NCI-H345 treated with DMSO at 0.1 percent for 48 hours (cell line): ENCODE measurements at regions not wholly inside any gene's neighbourhood (a gene's known extent, or its start where the extent isn't known, plus 50 kb on each side); places are given as distances from the start of the nearest gene placed in this dataset.
A peak's percentile ranks its signal among the peaks of the same experiment; 100 is the strongest.

Source experiments
- DNase-seq: peaks from one replicate; lab custom pipeline; 2025; ENCODE audit not compliant: unreplicated experiment; lab: John Stamatoyannopoulos, UW

DNA sequence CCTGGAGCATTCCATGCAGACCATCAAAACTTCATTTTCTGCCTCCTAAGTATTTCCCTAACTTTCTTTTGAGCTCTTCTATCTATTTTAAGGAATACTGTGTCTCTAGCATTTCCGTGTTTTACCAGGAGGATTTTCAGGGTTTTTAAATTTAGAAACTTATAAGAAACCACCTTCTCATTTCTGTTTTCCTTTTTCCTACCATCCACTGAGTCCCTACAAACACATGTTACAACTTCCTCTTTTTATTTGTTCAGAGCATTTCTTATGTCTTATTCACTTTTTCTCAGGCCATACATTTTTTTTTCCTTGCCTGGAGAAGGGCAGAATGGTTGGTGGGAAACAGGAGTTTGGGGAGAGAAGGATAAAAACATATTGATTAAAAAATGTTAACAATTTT is 130.0 kb upstream of the BMP5 start:
- no peak for DNase-seq

DNA sequence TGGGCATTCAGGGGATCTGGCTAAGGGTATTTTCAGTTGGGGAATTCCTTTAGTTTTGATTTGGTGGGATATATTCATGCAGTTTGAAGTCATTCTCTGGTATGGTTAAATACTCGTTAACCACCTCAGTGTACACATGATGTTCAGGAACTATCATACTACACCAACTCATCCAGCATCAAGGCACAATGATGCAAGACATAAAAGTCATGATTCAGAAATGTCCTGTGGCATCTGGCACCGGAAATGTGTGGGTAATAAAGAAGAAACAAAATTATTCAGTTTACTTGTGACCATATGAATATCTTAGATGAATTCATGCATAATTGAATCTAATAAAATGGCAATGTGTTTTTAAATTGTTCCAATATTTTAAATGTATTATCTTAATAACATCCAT is 129.0 kb upstream of the BMP5 start:
- no peak for DNase-seq

DNA sequence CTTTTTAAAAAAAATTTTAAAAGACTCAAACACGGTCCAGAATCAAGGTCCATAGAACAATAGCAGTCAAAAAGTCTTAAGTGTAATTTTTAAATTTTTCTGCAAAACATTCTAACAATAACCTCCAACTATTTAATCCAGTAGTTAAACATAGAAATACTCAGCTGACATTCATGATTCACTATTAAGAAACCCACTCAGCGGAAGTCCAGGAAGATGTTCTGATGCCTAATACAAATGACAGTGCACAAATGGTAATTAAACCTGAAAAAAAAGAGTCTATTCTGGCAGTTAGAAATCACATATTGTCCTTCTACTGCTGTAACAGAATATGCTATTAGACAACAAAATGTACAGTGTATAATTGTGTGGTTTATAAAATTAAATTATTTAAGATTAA is 128.2 kb upstream of the BMP5 start:
- no peak for DNase-seq

DNA sequence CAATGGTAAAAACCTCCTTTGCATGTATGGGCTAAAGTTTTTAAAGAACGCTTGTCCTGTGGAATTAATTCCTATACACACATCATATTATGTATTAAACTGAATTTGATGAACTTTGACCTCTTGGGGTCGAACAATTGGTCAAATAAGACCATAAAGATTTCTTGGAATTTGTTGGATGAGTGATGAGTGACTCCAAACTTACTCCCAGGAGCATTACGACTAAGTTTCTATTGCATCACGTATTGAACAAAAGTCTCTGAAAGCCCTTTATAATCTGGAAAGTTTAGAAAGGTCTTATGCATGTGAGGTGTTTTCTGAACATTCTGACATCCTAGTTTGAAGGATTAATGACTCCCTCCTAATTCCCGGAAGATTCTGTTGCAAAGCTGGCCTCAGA is 126.9 kb upstream of the BMP5 start:
- no peak for DNase-seq

DNA sequence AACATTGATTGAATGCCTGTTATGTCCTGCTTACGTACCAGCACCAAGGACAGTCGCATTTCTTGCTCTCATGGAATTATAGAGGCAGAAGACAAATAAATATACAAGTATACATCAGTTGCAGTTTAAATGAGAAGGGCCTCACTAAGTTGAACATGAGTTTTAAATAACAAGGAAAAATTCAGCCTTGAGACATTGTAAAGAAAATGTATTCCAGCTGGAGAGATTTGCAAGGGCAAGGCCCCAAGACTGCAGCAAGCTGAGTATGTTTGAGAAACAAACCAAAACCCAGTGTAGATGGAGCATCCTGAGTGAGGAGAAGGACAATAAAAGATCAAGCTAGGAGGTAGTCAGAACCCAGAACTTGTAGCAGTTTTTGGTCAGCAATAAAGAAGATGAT is 123.2 kb upstream of the BMP5 start:
- DNase-seq, result no peak

DNA sequence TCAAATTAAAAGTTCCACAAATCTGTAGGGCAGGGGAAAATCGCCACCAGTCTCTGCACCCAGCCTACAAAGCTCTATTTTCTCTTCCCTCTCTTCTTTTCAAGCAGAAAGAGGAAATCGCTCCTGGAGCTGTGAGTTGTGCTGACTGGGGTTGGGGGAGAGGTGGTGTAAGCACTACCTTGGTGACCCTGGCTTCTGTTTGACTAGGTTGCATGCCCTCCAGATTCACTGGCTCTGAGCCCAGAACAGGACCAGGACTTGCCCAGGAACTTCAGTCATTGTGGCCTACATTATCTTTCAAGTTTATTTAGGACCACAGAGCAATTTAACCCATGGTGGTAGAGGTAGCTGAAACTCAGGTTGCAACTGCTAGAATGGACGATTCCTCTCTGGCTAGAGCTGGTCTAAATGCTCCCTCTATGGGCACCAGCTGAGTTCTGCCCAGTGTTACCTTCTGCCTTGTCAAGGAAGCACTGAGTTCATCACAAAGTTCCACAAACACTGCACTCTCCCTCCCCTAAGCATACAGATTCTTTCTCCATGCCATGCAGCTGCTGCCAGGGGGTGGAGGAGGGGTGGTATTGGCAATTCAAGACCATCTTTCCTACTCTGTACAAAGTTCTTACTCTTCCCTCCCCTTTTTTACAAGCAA is 122.0 kb upstream of the BMP5 start:
- no peak for DNase-seq

DNA sequence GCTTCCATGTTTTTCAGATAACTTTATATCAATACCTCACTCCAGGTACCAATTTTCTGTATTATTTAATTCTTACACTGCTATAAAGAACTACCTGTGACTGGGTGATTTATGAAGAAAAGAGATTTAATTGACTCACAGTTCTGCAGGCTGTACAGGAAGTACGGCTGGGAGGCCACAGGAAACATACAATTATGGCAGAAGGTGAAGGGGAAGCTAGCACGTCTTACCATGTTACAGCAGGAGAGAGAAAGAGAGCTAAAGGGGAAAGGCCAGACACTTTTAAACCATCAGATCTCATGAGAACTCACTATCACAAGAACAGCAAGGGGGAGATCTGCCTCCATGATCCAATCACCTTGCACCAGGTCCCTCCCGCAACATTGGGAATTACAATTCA is 119.1 kb upstream of the BMP5 start:
- DNase-seq, result no peak

DNA sequence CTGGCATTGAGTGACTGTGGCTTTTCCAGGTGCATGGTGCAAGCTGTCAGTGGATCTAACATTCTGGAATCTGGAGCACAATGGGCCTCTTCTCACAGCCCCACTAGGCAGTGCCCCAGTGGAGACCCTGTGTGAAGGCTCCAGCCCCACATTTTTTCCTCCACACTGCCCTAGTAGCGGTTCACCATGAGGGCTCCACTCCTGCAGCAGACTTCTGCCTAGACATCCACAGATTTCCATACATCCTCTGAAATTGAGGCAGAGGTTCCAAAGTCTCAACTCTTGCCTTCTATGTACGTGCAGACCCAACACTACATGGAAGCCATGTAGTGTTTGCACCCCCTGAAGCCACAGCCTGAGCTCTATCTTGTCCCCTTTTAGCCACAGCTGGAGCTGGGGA is 118.0 kb upstream of the BMP5 start:
- DNase-seq, result no peak

DNA sequence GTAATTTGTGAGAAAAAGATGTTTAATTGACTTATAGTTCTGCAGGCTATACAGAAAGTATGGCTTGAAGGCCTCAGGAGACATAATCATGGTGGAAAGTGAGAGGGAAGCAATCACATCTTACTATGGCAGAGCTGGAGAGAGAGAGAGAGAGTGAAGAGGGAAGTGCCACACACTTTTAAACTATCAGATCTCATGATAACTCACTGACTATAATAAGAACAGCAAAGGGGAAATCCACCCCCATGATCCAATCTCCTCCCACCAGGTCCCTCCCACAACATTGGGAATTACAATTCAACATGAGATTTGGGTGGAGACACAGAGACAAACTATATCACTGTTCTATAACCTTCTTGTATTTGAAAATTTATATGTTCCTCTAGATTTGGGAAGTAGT is 117.2 kb upstream of the BMP5 start:
- no peak for DNase-seq

DNA sequence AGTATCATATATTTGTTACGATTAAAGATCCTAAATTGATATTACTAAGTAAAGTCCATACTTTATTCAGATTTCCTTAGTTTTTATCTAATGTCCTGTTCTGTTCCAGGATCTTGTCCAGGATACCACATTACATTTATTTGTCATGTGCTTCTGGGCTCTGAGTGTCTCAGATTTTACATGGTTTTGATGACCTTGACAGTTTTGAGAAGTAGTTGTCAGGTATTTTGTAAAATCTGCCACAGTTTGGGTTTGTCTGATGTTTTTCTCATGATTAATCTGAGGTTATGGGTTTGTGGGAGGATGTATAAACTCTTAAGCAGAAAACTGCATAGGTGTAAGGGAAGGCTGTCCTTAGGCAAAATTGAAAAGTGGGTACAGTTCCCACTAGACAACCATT is 109.9 kb upstream of the BMP5 start:
- DNase-seq, result no peak

DNA sequence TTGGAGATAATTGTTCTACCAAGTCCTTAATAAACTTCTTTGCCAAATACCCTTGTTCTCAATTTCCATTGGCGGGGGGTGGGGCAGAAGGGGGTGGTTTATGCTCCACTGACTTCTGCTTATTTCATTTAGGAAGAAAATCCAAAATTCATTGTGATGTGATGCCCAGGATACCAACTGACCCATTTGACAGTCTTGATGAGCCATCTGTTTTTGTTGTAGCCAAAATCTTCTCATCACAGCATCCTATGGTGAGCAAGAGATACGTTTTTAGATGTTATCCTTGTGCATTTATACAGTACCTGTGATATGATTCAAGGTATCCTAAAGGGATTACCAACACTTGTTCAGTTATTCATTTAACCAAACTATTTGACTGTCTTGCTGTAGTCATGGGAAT is 108.5 kb upstream of the BMP5 start:
- DNase-seq, result no peak

DNA sequence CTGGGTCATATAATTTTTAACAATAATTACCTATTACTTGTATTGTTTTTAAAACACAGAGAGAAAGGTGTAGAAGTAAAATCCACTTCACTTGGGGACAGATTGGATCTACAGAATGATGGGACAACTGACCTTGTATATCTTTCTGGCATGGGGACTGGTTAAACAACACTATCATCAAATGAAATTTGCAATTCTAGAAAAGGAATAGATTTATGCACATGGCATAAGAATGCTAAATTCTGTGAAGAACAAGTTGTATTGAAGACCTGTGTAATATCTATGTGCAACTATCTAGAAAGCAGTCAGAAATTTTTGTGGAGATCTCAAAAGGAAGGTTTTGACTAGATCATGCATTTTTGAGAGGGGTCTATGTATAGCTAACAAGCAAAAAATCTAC is 106.3 kb upstream of the BMP5 start:
- no peak for DNase-seq

DNA sequence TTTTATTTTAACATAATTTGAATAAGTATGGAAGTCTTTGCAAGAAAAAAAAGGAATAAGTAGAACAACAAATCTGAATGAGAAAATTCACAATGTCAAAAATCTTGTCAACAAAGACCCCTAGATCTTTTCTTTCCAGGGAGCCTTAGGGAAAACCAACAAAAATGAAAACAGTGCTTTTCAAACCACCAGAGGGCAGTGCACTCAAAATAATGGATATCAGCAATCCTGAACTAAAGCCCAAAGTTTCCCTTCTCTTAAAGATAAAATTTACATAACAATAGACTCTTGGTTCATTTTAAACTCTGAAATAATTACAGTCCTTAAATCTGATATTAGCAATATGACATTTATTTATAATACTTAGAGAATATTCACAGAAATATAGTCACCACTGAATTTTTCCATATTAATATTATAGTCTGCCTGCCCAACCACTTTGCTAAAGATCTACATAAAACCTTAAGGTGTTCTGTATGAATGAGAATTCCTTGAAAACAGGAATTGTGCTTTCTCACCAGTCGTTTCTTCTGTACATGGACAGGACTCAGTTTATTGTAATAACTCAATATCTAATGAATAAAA is 105.3 kb upstream of the BMP5 start:
- peak; percentile 23 for DNase-seq

DNA sequence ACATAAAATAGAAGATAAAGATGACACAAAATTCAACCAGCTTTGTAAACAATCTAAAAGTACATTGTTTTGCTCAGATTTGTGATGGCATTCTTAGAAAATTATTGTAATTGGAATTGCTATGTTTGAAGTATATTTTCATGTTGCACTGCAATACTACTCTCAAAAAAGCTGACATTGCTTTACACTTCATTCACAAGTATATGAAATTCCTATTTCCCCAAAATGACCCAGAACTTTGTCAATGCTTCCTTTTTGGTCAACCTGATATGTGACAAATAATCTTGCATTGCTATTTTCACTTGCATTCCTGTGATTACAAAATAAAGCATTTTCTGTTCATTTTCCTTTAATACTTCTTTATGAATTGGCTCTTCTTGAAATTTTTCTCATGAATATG is 104.1 kb upstream of the BMP5 start:
- no peak for DNase-seq

DNA sequence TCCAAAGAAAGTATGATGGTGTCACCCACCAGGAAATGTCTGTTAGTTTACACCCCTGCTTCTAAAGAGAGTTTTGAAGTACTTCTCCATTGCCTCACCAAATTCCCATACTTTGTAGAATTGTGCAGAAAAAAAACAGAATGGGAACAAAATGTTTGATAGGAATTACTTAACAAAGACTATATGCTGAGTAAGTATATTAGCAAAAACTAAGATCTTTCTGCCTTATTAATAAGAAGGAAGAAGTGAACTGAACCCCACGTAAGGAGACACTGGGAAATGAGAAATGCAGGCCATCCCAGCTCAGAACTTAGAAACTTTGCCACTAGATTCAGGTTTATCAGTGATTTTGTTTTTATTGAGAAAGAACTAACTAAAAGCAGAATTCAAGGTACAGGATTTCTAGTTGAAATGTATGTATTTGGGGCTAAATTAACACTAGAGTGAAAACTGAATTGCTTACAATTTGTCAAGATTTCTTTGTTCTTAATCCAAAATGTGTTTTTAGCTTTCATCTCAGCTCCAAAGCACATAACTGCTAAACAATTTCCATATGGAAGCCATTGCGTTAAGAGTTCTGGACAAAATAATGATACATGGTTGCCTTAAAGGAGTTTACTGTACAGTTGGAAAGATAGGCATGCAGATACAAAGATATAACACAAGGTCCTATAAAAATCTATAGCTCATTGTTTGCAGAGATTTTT is 102.7 kb upstream of the BMP5 start:
- DNase-seq, result no peak

DNA sequence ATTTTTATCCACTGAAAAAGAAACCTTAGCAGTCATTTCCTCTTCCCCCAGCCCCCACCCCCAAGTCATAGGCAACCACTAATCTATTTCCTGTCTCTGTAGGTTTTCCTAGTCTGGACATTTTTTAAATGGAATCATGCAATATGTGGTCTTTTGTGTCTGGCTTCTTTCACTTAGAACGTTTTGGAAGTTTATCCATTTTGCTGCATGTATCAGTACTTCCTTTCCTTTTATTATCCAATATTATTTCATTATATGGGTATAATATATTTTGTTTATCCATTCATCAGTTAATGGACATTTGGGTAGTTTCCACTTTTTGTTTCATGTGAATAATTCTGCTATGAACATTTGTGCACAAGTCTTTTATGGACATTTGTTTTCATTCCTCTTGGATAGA is 99.3 kb upstream of the BMP5 start:
- no peak for DNase-seq

DNA sequence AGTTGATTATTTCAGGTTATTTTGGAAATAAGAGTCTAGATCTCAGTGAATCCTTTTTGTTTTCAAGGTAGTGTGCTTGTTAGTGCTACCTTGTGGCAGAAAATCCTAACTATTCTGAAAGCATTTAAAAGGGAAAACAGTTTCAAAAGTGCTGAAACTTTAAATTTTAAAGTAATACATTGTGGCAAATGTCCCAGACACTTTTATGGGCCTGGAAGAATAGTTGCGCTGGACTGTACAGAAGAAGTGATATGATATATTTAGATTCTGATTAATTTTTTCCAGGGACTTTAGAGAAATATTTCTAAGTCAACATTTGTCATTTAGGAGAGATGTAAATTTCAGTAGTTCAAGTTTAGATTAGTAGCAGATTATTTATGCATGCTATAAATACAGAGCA is 96.7 kb upstream of the BMP5 start:
- no peak for DNase-seq

DNA sequence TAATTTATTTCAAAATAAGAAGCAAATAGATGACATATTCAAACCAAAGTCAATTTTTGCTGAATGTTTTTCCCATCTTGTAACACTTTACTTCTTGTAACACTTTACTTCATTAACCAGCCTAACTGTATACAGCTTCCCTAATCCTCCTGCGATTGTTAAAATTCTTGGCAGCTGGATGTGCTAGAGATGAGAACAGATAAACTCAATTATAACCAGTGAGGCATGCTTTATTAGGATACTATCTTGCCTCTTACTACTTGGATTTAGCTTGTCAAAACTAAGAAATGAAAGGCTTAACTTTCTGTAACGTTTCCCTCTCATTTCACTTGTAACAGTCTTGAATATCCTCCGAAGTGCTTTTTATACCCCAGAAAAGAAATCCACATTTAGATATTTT is 94.1 kb upstream of the BMP5 start:
- no peak for DNase-seq

DNA sequence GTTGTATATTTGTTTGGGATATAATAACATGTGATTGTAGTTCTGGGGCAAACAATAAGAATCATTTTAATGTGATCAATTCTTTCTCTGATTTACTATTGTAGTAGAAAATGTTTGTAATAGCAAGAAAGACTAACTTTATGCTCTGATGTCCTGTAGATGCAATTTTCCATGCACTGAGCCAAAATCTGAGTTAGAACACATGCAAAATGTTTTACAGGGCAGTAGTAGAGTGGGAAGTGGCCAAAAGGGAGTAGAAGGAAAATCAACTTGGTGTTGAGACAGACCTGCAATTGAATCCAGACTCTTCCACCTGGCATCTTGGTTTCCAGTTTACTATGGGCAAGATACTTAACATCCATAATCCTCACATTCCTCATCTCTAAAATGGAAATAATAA is 93.5 kb upstream of the BMP5 start:
- DNase-seq, result no peak

DNA sequence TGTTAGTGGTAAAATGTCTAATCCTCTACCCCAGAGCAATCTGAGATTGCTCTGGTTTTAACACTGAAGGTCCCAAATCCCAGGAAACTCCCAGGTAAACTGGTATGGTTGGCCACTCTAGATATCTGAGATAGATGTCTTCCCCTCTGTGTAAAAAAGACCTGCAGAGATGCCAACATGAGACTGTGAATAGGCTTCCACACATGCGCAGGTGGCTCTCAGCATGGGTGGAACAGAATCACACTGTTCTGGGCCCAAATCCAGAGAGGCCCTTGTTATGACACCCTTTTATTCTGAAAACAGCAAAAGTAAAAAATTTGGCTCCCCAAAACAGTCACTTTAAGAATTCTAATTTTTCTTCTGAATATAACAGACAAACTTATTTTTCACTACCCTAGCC is 88.7 kb upstream of the BMP5 start:
- no peak for DNase-seq

DNA sequence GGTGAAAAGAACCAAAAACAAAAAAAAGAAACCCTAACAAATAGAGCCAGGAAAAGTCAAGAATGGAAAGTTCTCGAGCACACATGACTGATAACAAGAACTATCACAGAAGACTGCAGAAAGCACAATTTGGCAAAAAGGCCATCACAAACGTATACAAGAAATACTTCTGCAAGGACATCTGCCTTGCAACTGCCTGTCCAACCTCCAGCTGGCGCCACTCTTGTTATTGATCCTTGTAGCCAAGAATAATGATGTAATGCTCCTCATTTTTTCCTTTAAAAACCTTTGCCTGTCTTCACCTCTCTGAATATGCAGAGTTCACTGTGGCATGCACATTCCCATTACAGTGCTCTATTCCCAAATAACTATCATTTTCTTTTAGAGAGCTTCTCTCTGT is 87.9 kb upstream of the BMP5 start:
- no peak for DNase-seq

DNA sequence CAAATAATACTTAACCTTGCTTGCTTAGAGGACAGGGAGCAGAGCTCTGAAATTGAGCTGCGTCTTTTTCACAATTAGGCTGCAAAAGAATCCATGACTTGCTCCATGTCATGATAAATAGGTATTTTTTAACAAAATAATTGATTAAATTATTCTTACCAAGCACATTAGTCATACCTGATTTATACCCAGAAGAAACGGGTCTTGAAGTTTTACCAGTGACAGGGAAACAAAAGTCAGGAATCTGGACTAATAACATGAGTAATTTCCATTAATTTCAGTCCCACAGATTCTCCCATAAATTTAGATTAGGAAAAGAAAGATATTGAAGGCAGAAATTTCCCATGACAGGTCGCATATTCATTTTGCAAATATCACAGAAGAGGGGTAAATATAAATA is 85.0 kb upstream of the BMP5 start:
- DNase-seq, result no peak

DNA sequence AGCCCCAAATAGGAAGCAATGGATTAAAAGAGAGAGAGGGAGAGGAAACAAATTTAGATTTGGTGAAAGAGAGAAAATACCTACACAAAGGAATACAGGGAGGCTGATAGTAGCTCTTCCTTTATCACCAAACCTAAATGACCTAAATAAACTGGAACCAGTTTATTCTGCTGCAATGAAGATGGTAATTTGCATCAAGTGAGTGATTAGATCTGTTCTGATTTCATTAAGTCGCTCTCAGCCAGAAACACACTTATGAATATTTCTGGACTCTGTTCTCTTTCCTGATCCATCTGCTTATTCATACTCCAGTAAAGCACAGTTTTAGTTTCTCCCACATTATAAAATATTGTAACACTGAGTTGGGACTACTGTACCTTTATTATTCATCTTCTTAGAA is 83.4 kb upstream of the BMP5 start:
- DNase-seq, result no peak
